Skeletal muscle satellite cell (primary cell): ENCODE measurements at regions not wholly inside any gene's neighbourhood (a gene's known extent, or its start where the extent isn't known, plus 50 kb on each side); places are given as distances from the start of the nearest gene placed in this dataset.

ENCODE experiments used
- H3K27me3 ChIP-seq: 2 replicates; pipeline ENCODE4 v1.7.0; 2013; ENCODE audit warnings: low read length; ENCODE audit not compliant: control insufficient read depth, insufficient read depth
- H3K36me3 ChIP-seq: 2 replicates; pipeline ENCODE4 v1.7.0; 2013; ENCODE audit warnings: mild to moderate bottlenecking, control low read depth, low read length; ENCODE audit not compliant: insufficient read depth
- H3K4me1 ChIP-seq: 2 replicates; pipeline ENCODE4 v1.7.0; 2013; ENCODE audit warnings: low read length; ENCODE audit not compliant: control insufficient read depth, insufficient read depth
- H3K4me2 ChIP-seq: 2 replicates; pipeline ENCODE4 v1.7.0; 2013; ENCODE audit warnings: mild to moderate bottlenecking, low read length
- H3K4me3 ChIP-seq: 2 replicates; pipeline ENCODE4 v1.7.0; 2013; ENCODE audit warnings: low read length
- H3K9ac ChIP-seq: 2 replicates; pipeline ENCODE4 v1.7.0; 2013; ENCODE audit warnings: mild to moderate bottlenecking, low read depth, low read length, moderate library complexity
- H3K9me3 ChIP-seq: replicated peaks from 2 replicates; pipeline ENCODE4 v1.7.0; 2013; ENCODE audit warnings: mild to moderate bottlenecking, control low read depth, low read length

DNA sequence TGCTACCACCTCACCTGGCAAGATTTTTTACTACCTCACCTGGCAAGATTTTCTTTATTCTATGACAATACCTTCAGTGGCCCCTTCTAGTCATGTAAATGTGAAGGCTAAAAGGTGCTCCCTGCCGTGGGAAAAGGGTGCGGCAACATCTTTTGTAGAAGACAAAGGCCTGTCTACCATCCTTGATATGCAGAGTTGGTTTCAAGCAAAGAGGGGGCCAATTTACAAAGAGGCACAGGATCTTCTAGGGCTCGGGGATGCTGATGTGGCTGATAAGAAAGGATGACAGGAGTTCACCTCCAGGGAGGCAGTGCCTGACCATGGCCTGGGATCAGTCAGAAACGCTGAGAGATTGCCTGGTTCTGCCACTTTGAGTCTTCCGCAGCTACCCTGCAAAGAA is 165.4 kb upstream of the SLC1A4 start:
- Histone ChIP-seq H3K4me3 (no peak overlapping the region), H3K4me1 (peaks cover 20% of the 10 kb centered on the region), H3K4me2 (no peak overlapping the region), H3K27me3 (no peaks in the 10 kb centered on the region), H3K9me3 (no peaks in the 10 kb centered on the region), H3K36me3 (no peaks in the 10 kb centered on the region), H3K9ac (no peak overlapping the region)

GRCh38 chr2:64825831-64826491 is 163.2 kb upstream of the SLC1A4 start:
- no peaks in the 10 kb centered on the region for H3K27me3 ChIP-seq
- H3K9ac ChIP-seq = no peak overlapping the region
- H3K4me3 ChIP-seq = no peak overlapping the region
- H3K9me3 ChIP-seq = no peaks in the 10 kb centered on the region
- H3K4me1 ChIP-seq = peaks cover 24% of the 10 kb centered on the region
- no peak overlapping the region for H3K4me2 ChIP-seq
- H3K36me3 ChIP-seq = no peaks in the 10 kb centered on the region

GRCh38 chr2:64826703-64827102 is 162.5 kb upstream of the SLC1A4 start:
- H3K4me3 ChIP-seq = no peak overlapping the region
- H3K9me3 ChIP-seq = no peaks in the 10 kb centered on the region
- no peak overlapping the region for H3K4me2 ChIP-seq
- no peak overlapping the region for H3K9ac ChIP-seq
- no peaks in the 10 kb centered on the region for H3K36me3 ChIP-seq
- H3K27me3 ChIP-seq = no peaks in the 10 kb centered on the region
- peaks cover 31% of the 10 kb centered on the region for H3K4me1 ChIP-seq

DNA sequence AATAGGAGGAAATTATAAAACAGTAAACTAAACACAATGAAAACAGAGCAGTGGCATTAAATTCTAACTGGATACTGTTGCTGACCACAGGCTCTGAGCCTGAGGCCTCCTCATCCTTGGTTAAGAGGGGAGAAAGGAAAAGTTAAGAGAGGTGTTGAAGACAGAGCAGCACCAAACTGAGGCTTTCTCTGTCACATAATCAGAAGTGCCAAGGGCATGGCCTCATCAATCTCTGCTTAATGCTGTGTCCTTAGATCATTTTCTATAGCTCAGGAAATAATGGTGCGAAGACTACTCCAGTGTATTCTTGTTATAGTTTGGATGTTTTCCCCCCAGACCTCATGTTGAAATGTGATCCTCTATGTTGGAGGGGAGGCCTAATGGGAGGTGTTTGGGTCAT is 160.9 kb upstream of the SLC1A4 start:
- Histone ChIP-seq H3K4me1 (peaks cover 44% of the 10 kb centered on the region), H3K27me3 (no peaks in the 10 kb centered on the region), H3K9me3 (no peaks in the 10 kb centered on the region), H3K36me3 (no peaks in the 10 kb centered on the region), H3K4me2 (no peak overlapping the region), H3K4me3 (no peak overlapping the region), H3K9ac (no peak overlapping the region)

DNA sequence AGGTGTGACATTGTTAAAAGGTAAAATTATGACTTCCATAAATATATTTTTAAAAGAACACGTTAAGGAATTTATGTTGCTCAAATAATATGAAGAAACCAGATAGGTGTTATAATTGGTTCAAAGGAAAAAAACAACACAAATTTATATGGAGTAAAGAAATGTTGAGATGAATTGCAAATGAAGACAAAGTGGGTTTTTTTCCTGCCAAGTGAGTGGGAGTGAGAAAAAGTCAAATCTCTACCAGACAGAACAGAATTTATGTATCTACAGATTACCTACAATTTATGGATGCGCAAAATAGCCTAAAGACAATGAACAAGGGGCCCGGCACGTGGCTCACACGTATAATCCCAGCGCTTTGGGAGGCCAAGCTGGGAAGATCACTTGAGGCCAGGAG is 159.7 kb upstream of the SLC1A4 start:
- no peak overlapping the region for H3K9ac ChIP-seq
- H3K27me3 ChIP-seq = no peaks in the 10 kb centered on the region
- no peaks in the 10 kb centered on the region for H3K36me3 ChIP-seq
- peaks cover 49% of the 10 kb centered on the region for H3K4me1 ChIP-seq
- H3K4me3 ChIP-seq = no peak overlapping the region
- no peak overlapping the region for H3K4me2 ChIP-seq
- H3K9me3 ChIP-seq = no peaks in the 10 kb centered on the region

DNA sequence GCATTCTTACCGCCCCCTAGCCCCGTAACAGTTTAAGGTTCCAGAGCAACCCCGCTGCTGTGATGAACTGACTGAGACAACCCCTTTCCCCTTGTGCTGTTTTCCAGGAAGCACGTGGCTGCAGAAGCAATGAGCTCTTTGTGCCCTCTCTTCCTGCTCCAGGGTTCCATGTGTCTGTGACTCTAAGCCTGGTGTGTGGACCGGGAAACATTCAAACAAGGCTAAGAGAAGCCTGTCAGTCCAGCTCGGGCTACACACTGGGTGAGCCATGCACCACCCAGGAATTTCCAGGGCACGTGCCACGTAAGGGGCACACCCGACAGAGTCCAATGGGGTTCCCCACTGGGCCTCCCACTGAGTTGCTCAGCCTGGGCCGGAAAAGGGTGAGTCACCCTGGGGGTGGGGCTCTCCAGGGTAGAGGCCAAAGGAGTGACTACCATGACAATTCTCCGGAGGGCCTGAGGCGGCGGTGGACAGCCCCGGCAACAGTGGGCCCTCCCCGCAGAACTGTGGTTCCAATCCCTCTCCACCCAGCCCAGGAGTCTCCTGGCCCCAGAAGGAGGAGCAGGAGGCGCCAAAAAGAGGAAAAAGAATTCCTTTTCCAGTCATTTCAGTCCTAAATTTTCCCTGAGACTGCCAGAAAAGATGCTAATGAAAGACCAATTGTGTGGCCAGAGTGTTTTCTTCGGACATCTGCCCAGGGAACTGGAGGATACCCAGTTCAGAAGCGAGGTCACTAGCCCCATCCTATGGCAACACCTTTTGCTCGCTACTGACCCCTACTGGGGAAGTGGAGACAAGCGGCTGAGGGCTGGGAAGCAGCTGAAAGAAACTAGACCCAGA is 157.8 kb upstream of the SLC1A4 start:
- Histone ChIP-seq H3K27me3 (no peaks in the 10 kb centered on the region), H3K9me3 (no peaks in the 10 kb centered on the region), H3K4me1 (peaks cover 53% of the 10 kb centered on the region), H3K9ac (peak overlapping the region; percentile 59), H3K4me3 (peak overlapping the region; percentile 47), H3K4me2 (peak overlapping the region; percentile 75), H3K36me3 (no peaks in the 10 kb centered on the region)

GRCh38 chr2:64831977-64832328 is 157.2 kb upstream of the SLC1A4 start:
- Histone ChIP-seq H3K9ac (peak overlapping the region; percentile 59), H3K27me3 (no peaks in the 10 kb centered on the region), H3K4me3 (no peak overlapping the region), H3K9me3 (no peaks in the 10 kb centered on the region), H3K36me3 (no peaks in the 10 kb centered on the region), H3K4me2 (peak overlapping the region; percentile 75), H3K4me1 (peaks cover 53% of the 10 kb centered on the region)

GRCh38 chr2:64832936-64833335 is 156.3 kb upstream of the SLC1A4 start:
- no peaks in the 10 kb centered on the region for H3K9me3 ChIP-seq
- no peak overlapping the region for H3K9ac ChIP-seq
- H3K27me3 ChIP-seq = no peaks in the 10 kb centered on the region
- peaks cover 58% of the 10 kb centered on the region for H3K4me1 ChIP-seq
- H3K36me3 ChIP-seq = no peaks in the 10 kb centered on the region
- H3K4me3 ChIP-seq = no peak overlapping the region
- H3K4me2 ChIP-seq = no peak overlapping the region

DNA sequence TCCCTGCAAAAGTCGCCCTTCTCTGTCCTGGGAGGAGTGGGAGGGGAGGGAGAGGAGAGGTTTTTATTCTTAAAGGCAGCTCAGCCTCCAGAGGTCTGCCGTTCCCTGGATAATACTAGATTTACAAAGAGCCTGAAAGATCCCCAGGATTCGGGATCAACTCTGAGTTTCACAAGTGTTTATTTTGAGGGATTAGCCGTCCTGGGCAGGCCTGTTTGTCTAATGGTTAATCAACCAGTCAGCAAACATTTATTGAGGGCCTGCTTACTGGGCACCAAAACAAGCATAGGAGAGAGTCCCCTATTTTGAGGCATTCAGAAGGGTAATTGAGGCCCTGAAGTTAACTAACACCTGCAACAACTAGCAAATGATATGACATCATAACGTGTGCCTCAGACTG is 152.6 kb upstream of the SLC1A4 start:
- H3K4me1 ChIP-seq = peaks cover 77% of the 10 kb centered on the region
- no peaks in the 10 kb centered on the region for H3K27me3 ChIP-seq
- H3K9ac ChIP-seq = peak overlapping the region; percentile 23
- no peaks in the 10 kb centered on the region for H3K9me3 ChIP-seq
- no peaks in the 10 kb centered on the region for H3K36me3 ChIP-seq
- no peak overlapping the region for H3K4me2 ChIP-seq
- H3K4me3 ChIP-seq = no peak overlapping the region

GRCh38 chr2:64837116-64837731 is 152.0 kb upstream of the SLC1A4 start:
- Histone ChIP-seq H3K9me3 (no peaks in the 10 kb centered on the region), H3K4me1 (peaks cover 70% of the 10 kb centered on the region), H3K4me2 (peak overlapping the region; percentile 22), H3K4me3 (no peak overlapping the region), H3K36me3 (no peaks in the 10 kb centered on the region), H3K9ac (peak overlapping the region; percentile 78), H3K27me3 (no peaks in the 10 kb centered on the region)

DNA sequence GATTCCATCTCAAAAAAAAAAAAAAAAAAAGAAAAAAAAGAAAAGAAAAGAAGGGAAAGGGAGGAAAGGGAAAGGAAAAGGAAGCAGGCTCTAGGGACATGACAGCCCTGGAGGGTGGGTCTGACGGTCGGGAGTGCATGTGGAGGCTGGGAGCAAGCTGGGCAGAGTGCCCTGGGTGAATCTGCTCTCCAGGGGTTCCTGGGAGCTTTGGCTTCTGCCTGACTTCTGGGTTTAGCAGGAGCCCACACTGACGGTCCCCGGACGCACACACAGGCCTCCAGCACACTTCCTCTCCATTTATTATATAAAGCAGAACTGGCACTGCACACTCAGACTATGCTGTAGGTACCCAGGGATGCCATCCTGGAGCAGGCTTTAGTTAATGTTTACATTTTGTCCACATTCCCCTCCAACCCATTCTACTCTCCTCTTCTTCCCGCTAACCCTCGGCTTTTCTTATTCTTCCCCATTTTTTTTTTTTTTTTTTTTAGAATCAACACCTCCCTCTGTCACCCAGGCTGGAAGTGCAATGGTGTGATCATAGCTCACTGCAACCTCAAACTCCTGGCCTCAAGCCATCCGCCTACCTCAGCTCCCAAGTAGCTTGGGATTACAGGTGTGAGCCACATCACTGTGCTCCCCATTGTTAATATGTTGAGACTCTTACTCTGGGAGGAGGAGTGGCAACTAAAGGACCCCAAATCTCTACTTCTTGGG is 151.1 kb upstream of the SLC1A4 start:
- peaks cover 63% of the 10 kb centered on the region for H3K4me1 ChIP-seq
- H3K4me2 ChIP-seq = peak overlapping the region; percentile 59
- H3K9me3 ChIP-seq = no peaks in the 10 kb centered on the region
- no peaks in the 10 kb centered on the region for H3K36me3 ChIP-seq
- H3K4me3 ChIP-seq = peak overlapping the region; percentile 48
- H3K27me3 ChIP-seq = no peaks in the 10 kb centered on the region
- H3K9ac ChIP-seq = peak overlapping the region; percentile 78
